Right atrium auricular region (tissue), 2 donors: ENCODE measurements at regions not wholly inside any gene's neighbourhood (a gene's known extent, or its start where the extent isn't known, plus 50 kb on each side); places are given as distances from the start of the nearest gene placed in this dataset.
"Not testable (repeated sequence)": the region's sequence is repeated elsewhere in the genome, so short reads cannot be mapped to it uniquely, and the experiment has no call there.

Experiments
- DNase-seq: peaks from one replicate; pipeline ENCODE4 v3.0.0-alpha.2; 2019; ENCODE audit warnings: low spot score
- H3K27ac ChIP-seq, 2 donors: fragments of 200-600 bp; sonication (generic); 1 replicate in 1 of 2; 2 replicates in 1 of 2; pipeline ENCODE4 v1.5.1; 2016 to 2019
- H3K27me3 ChIP-seq, 2 donors: fragments of 200-600 bp; sonication (generic); one replicate each; pipeline versions ENCODE4 v1.5.1 to v1.6.0; 2017 to 2019
- H3K36me3 ChIP-seq: fragments of 200-600 bp; sonication (generic); one replicate; pipeline ENCODE4 v1.5.1; 2016
- H3K4me1 ChIP-seq, 2 donors: fragments of 200-600 bp; sonication (generic); one replicate each; pipeline versions ENCODE4 v1.5.1 to v1.6.0; 2017 to 2019
- H3K4me3 ChIP-seq, 2 donors: fragments of 200-600 bp; sonication (generic); 1 replicate in 1 of 2; 2 replicates in 1 of 2; pipeline ENCODE4 v1.5.1; 2017 to 2019; ENCODE audit warnings: mild to moderate bottlenecking in 1 of 2, moderate library complexity in 1 of 2
- H3K9me3 ChIP-seq, 2 donors: fragments of 200-600 bp; sonication (generic); one replicate each; pipeline ENCODE4 v1.5.1; 2019
- TF ChIP-seq, protein P1 (sequence below), 2 donors: fragments of 200-600 bp; sonication (generic); IDR thresholded peaks; one replicate each; pipeline ENCODE4 v1.5.1; 2019; ENCODE audit warnings: antibody characterized with exemption in 2 of 2

DNA sequence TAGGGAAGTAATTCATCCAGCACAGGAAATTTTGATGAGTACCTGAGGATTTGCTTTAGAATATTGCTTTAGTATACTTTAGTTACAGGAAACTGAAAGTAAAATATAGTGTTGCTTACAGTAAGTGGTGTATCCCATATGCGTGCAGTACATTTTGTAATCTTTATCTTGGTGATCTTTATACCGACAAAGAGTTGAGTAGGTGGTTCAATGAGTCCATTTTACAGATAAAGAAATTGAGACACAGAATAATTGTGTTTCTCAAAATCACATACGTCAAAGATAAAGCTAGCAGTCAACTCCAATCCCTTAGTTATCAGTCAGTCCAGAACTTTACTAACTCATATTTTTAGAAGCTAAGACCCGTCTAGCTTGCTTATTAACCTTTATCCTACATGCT lies 65.8 kb upstream of the E2F3 start:
- TF ChIP-seq, protein P1, sequence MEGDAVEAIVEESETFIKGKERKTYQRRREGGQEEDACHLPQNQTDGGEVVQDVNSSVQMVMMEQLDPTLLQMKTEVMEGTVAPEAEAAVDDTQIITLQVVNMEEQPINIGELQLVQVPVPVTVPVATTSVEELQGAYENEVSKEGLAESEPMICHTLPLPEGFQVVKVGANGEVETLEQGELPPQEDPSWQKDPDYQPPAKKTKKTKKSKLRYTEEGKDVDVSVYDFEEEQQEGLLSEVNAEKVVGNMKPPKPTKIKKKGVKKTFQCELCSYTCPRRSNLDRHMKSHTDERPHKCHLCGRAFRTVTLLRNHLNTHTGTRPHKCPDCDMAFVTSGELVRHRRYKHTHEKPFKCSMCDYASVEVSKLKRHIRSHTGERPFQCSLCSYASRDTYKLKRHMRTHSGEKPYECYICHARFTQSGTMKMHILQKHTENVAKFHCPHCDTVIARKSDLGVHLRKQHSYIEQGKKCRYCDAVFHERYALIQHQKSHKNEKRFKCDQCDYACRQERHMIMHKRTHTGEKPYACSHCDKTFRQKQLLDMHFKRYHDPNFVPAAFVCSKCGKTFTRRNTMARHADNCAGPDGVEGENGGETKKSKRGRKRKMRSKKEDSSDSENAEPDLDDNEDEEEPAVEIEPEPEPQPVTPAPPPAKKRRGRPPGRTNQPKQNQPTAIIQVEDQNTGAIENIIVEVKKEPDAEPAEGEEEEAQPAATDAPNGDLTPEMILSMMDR (IDR thresholded peaks at IDR 0.05): no peak
- no peak for DNase-seq
- H3K27ac ChIP-seq: no peak overlapping the region
- no peaks in the 10 kb centered on the region for H3K36me3 ChIP-seq
- H3K9me3 ChIP-seq: no peaks in the 10 kb centered on the region
- no peaks in the 10 kb centered on the region for H3K27me3 ChIP-seq
- H3K4me3 ChIP-seq: no peak overlapping the region
- H3K4me1 ChIP-seq: peaks cover 0 to 5% of the 10 kb centered on the region in 2 donors

DNA sequence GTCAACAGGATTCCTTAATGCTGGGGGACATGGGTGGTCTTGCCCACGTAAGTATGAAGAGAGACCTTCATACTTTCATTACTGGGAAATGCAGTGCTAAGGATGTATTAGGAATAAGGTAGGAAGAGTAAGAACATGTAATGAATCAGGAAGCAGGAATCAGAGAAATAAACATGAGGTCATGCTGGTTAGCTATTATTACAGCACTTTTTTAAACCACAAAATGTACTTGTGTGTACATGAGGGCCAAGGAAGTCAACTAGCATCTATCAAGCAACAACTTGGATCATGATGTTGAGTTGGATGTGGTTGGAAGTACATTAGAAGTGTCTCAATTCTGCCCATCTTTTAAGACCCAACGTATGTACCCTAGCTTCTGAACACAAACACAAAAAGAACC lies 63.5 kb upstream of the E2F3 start:
- no peaks in the 10 kb centered on the region for H3K27me3 ChIP-seq
- H3K9me3 ChIP-seq: no peaks in the 10 kb centered on the region
- no peak overlapping the region for H3K27ac ChIP-seq
- TF ChIP-seq, protein P1 (IDR thresholded peaks at IDR 0.05): no peak
- H3K4me3 ChIP-seq: no peak overlapping the region
- no peak for DNase-seq
- no peaks in the 10 kb centered on the region for H3K4me1 ChIP-seq
- no peaks in the 10 kb centered on the region for H3K36me3 ChIP-seq

DNA sequence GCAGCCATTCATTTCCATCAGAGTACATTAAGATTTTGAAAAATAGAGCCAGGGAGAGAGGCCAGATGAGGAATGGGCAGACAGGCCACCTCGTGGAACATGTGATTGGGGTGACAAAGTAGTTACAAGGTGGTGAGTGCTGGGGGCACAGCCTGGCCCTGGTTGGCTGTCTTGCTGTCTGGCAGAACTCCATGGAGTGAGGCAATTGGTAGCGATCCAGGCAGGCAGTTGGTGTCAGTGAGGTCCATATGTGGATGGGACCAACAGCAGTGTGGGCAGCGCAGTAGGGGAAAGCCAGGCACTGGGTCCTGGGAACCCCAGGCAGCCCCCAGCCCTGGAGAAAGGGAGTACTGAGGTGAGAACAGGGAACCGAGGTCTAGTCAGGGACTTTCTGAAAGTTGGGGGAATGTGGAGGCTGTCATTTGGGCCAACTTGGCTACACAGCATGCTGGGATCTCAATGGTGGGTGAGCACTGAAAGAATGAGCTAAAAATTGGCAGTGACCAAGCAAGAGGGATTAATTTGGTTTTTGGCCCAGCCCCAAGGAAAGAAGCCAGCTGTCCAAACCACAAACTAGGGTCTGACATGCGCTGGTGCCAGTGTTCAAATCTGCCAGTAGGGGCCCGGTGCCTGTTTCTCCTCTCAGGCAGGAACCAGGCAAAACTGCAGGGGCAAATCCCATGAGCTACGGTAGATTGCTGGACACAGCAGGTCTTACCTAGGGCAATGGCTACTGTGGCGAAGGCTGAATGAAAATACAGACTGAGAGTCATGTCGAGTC lies 61.4 kb upstream of the E2F3 start:
- H3K27ac ChIP-seq: no peak overlapping the region

DNA sequence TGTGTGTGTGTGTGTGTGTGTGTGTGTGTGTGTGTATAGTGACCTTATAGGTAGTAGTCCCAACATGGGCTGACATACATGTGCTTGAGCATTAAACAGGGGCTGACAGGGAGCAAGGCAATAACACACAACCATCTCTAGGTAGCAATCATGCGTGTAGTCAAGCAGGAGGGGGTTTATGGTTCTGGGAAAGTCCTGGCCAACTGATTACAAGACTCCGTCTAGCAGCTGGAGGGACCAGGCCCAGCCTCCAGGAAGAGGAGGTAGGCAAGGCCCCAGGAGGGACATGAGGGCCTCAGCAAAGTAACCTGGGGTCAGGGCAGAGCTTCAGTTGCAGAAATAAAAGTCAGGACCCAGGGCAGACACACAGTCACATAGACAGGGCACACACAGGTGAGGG lies 60.6 kb upstream of the E2F3 start:
- H3K36me3 ChIP-seq: no peaks in the 10 kb centered on the region
- H3K27ac ChIP-seq: no peak overlapping the region
- H3K4me1 ChIP-seq: no peaks in the 10 kb centered on the region
- no peak overlapping the region for H3K4me3 ChIP-seq
- no peaks in the 10 kb centered on the region for H3K9me3 ChIP-seq
- no peak for DNase-seq
- TF ChIP-seq, protein P1 (IDR thresholded peaks at IDR 0.05): no peak
- no peaks in the 10 kb centered on the region for H3K27me3 ChIP-seq

More for the DNA sequence above, 61.4 kb upstream of the E2F3 start:
- Histone ChIP-seq H3K9me3 (no peaks in the 10 kb centered on the region), H3K27me3 (no peaks in the 10 kb centered on the region), H3K4me1 (no peaks in the 10 kb centered on the region), H3K36me3 (no peaks in the 10 kb centered on the region), H3K4me3 (no peak overlapping the region)
- TF ChIP-seq, protein P1 (IDR thresholded peaks at IDR 0.05): no peak
- no peak for DNase-seq

DNA sequence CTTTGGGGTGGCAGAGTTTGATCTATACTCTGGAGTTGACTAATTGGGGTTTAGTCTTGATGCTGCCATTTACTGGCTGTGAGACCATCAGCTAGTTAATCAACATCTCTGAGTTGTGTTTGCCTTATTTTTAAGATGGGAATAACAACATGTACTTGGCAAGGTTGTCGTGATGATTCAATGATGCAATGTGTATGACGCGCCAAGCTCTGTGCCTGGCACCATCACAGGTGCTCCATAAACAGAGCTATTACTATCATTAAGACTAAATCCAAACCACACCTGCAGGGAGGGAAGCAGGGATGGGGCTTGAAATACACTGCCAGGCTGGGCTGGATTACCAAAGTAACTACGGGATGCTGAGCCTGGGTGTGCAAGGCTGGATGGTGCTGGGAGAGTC lies 60.1 kb upstream of the E2F3 start:
- no peak for DNase-seq
- H3K4me3 ChIP-seq: no peak overlapping the region
- H3K4me1 ChIP-seq: no peaks in the 10 kb centered on the region
- no peaks in the 10 kb centered on the region for H3K27me3 ChIP-seq
- no peaks in the 10 kb centered on the region for H3K9me3 ChIP-seq
- TF ChIP-seq, protein P1 (IDR thresholded peaks at IDR 0.05): no peak
- no peak overlapping the region for H3K27ac ChIP-seq
- H3K36me3 ChIP-seq: no peaks in the 10 kb centered on the region

DNA sequence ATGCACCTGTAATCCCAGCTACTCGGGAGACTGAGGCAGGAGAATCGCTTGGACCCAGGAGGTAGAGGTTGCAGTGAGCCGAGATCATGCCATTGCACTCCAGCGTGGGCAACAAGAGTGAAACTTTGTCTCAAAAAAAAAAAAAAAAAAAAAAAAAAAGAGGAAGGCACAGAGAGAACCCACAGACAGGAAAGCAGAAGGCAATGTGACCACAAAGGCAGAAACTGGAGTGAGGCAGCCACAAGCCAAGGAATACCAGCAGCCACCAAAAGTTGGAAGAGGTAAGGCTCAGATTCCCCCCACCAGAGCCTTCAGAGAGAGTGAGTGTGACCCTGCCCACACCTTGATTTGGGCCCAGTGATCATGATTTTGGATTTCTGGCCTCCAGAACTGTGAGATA lies 54.7 kb upstream of the E2F3 start:
- H3K27me3 ChIP-seq, H3K4me3 ChIP-seq, H3K36me3 ChIP-seq, H3K27ac ChIP-seq, H3K9me3 ChIP-seq, H3K4me1 ChIP-seq, DNase-seq: not testable (repeated sequence)
